IMR-90 (cell line): ENCODE measurements at regions not wholly inside any gene's neighbourhood (a gene's known extent, or its start where the extent isn't known, plus 50 kb on each side); places are given as distances from the start of the nearest gene placed in this dataset.

ENCODE experiments used
- ATAC-seq: fragments of 200-7000 bp; cut with Tn5 transposase; 2 replicates; pipeline ENCODE4 v1.9.1; 2020; ENCODE audit warnings: low read depth, mild to moderate bottlenecking, moderate library complexity
- BruUV-seq: library from RNA; stranded (reverse); fragments of 400-500 nt; replicated peaks from 2 replicates; lab custom pipeline; 2021; lab: Mats Ljungman, UMichigan
- CTCF ChIA-PET: fragments of 300-600 bp; formaldehyde crosslinking; extraction: SDS; loops from one replicate; lab custom pipeline; 2021; ENCODE audit warnings: antibody characterized with exemption; lab: Yijun Ruan, JAX
- POLR2A ChIA-PET: fragments of 300-600 bp; sonication (Branson Sonifier 250); formaldehyde crosslinking; loops from one replicate; lab custom pipeline; 2022; ENCODE audit warnings: antibody characterized with exemption; ENCODE audit not compliant: unreplicated experiment; lab: Charles Lee
- DNase-seq: peaks from one replicate; pipeline ENCODE4 v3.0.0; 2013
- H2AFZ ChIP-seq: replicated peaks from 2 replicates; pipeline ENCODE3; 2013; ENCODE audit warnings: low read length, mild to moderate bottlenecking; ENCODE audit not compliant: poor library complexity
- H2AK5ac ChIP-seq: 2 replicates; pipeline ENCODE4 v1.6.1; 2013; ENCODE audit warnings: low read depth, low read length, inconsistent platforms
- H2AK9ac ChIP-seq: replicated peaks from 2 replicates; pipeline ENCODE3; 2013; ENCODE audit warnings: mild to moderate bottlenecking, low read depth, low read length, moderate library complexity; ENCODE audit not compliant: poor library complexity
- H2BK120ac ChIP-seq: 2 replicates; pipeline ENCODE4 v1.6.1; 2013; ENCODE audit warnings: low read depth, low read length, inconsistent platforms
- H2BK15ac ChIP-seq: 3 replicates; pipeline ENCODE4 v1.6.1; 2013; ENCODE audit warnings: low read depth, low read length, inconsistent platforms
- H2BK20ac ChIP-seq: 2 replicates; pipeline ENCODE4 v1.6.1; 2013; ENCODE audit warnings: low read depth, mild to moderate bottlenecking, inconsistent platforms, low read length, moderate library complexity
- H2BK5ac ChIP-seq: 2 replicates; pipeline ENCODE4 v1.6.1; 2013; ENCODE audit warnings: mild to moderate bottlenecking, low read depth, low read length, inconsistent platforms; ENCODE audit not compliant: poor library complexity, severe bottlenecking
- H3K14ac ChIP-seq: replicated peaks from 2 replicates; pipeline ENCODE4 v1.6.1; 2013; ENCODE audit warnings: low read depth, low read length, inconsistent platforms
- H3K18ac ChIP-seq: 2 replicates; pipeline ENCODE4 v1.6.1; 2013; ENCODE audit warnings: low read depth, low read length, control low read depth
- H3K23ac ChIP-seq: 2 replicates; pipeline ENCODE4 v1.6.1; 2013; ENCODE audit warnings: low read depth, low read length, inconsistent platforms
- H3K27ac ChIP-seq: 2 replicates; pipeline ENCODE4 v1.5.1; 2013; ENCODE audit warnings: mild to moderate bottlenecking, control low read depth, low read length; ENCODE audit not compliant: insufficient read depth
- H3K27me3 ChIP-seq: 2 replicates; pipeline ENCODE4 v1.6.1; 2013; ENCODE audit warnings: low read length; ENCODE audit not compliant: control insufficient read depth, insufficient read depth
- H3K36me3 ChIP-seq: 2 replicates; pipeline ENCODE4 v1.6.1; 2013; ENCODE audit warnings: low read length, mixed read lengths; ENCODE audit not compliant: control insufficient read depth, insufficient read depth
- H3K4ac ChIP-seq: 2 replicates; pipeline ENCODE4 v1.6.1; 2013; ENCODE audit warnings: low read depth, low read length, inconsistent platforms
- H3K4me1 ChIP-seq: 2 replicates; pipeline ENCODE4 v1.6.1; 2013; ENCODE audit warnings: low read length, mixed read lengths; ENCODE audit not compliant: control insufficient read depth, insufficient read depth
- H3K4me2 ChIP-seq: 2 replicates; pipeline ENCODE4 v1.6.1; 2013; ENCODE audit warnings: low read depth, mild to moderate bottlenecking, control low read depth, low read length, moderate library complexity
- H3K4me3 ChIP-seq: 2 replicates; pipeline ENCODE4 v1.5.1; 2013; ENCODE audit warnings: low read depth, mild to moderate bottlenecking, control low read depth, low read length, moderate library complexity; ENCODE audit not compliant: insufficient read depth
- H3K56ac ChIP-seq: 2 replicates; pipeline ENCODE4 v1.6.1; 2013; ENCODE audit warnings: low read length, inconsistent platforms; ENCODE audit not compliant: insufficient read depth; ENCODE audit errors: extremely low read depth
- H3K79me1 ChIP-seq, 2 experiments: 2 replicates each; pipeline ENCODE4 v1.6.1; 2013; ENCODE audit warnings: low read length in 2 of 2, inconsistent platforms in 1 of 2, low read depth in 1 of 2
- H3K9ac ChIP-seq: 2 replicates; pipeline ENCODE4 v1.6.1; 2013; ENCODE audit warnings: low read depth, low read length, control low read depth
- H3K9me1 ChIP-seq: 2 replicates; pipeline ENCODE4 v1.6.1; 2013; ENCODE audit warnings: low read length, inconsistent platforms; ENCODE audit not compliant: insufficient read depth
- H3K9me3 ChIP-seq: 2 replicates; pipeline ENCODE4 v1.6.1; 2013; ENCODE audit warnings: low read length; ENCODE audit not compliant: control insufficient read depth, insufficient read depth
- H4K20me1 ChIP-seq: 2 replicates; pipeline ENCODE4 v1.6.1; 2013; ENCODE audit warnings: low read length, inconsistent platforms; ENCODE audit not compliant: insufficient read depth
- H4K5ac ChIP-seq: 2 replicates; pipeline ENCODE4 v1.6.1; 2013; ENCODE audit warnings: mild to moderate bottlenecking, low read depth, low read length, control low read depth
- H4K8ac ChIP-seq, 2 experiments: 2 replicates each; pipeline ENCODE4 v1.6.1; 2013; ENCODE audit warnings: low read depth in 2 of 2, low read length in 2 of 2, control low read depth in 1 of 2, inconsistent platforms in 1 of 2
- H4K91ac ChIP-seq: 2 replicates; pipeline ENCODE4 v1.6.1; 2013; ENCODE audit warnings: low read depth, low read length, inconsistent platforms; ENCODE audit not compliant: insufficient read depth
- CHD1 ChIP-seq: IDR thresholded peaks from 2 replicates; pipeline ENCODE4 v1.6.1; 2012; ENCODE audit warnings: low read depth, low read length, improper control_type of control experiment
- ELK1 ChIP-seq: fragments of 150-350 bp; IDR thresholded peaks from 2 replicates; pipeline ENCODE4 v1.6.1; 2016; ENCODE audit warnings: low read depth, mild to moderate bottlenecking, low read length, moderate library complexity, borderline replicate concordance
- NFE2L2 ChIP-seq: fragments of 150-350 bp; IDR thresholded peaks from 2 replicates; pipeline ENCODE4 v1.6.1; 2016; ENCODE audit warnings: low read depth, mild to moderate bottlenecking, low read length
- WGBS, 2 experiments: methylation state at CpG; one replicate each; pipeline versions ENCODE4 v1.1.5 to v1.1.7; 2013; ENCODE audit warnings: missing lambda C conversion rate in 2 of 2; ENCODE audit not compliant: insufficient read length in 1 of 2; ENCODE audit errors: extremely low coverage in 2 of 2; 5-methylcytosine and 5-hydroxymethylcytosine counted together
- dilution Hi-C: fragments of 300-500 bp; cut with HindIII; formaldehyde crosslinking; loops from one replicate; pipeline ENCODE4 v1.14.3; 2018; ENCODE audit warnings: low sequenced_read_pairs; ENCODE audit not compliant: unreplicated experiment
- in situ Hi-C: fragments of 300-500 bp; cut with MboI; formaldehyde crosslinking; loops from 3 replicates; pipeline ENCODE4 v1.14.3; 2019; ENCODE audit warnings: low sequenced_read_pairs, inconsistent platforms, mixed read lengths
- intact Hi-C: fragments of 100-400 bp; cut with micrococcal nuclease; formaldehyde crosslinking; loops from 2 replicates; pipeline ENCODE4 v1.10.0; 2022

GRCh38 chr3:132247211-132247610 is 70.0 kb upstream of the ACP3 start:
- Histone ChIP-seq H3K4ac (no peak overlapping the region), H4K91ac (no peak overlapping the region), H3K18ac (no peak overlapping the region), H3K9ac (no peak overlapping the region), H3K4me2 (no peak overlapping the region), H3K23ac (no peak overlapping the region), H3K4me1 (no peaks in the 10 kb centered on the region), H3K9me1 (no peaks in the 10 kb centered on the region), H4K8ac (no peak overlapping the region), H3K14ac (no peak overlapping the region), H3K27ac (no peak overlapping the region), H2BK15ac (no peak overlapping the region), H3K56ac (no peak overlapping the region), H2AK5ac (no peak overlapping the region), H4K20me1 (no peaks in the 10 kb centered on the region), H3K79me1 (no peaks in the 10 kb centered on the region), H3K9me3 (no peaks in the 10 kb centered on the region), H3K4me3 (no peak overlapping the region), H3K36me3 (no peaks in the 10 kb centered on the region), H3K27me3 (peaks cover 4% of the 10 kb centered on the region; the same call in 1 of the 2 replicates), H2AK9ac (no peak overlapping the region), H4K5ac (no peak overlapping the region), H2BK20ac (no peak overlapping the region), H2BK5ac (no peak overlapping the region), H2AFZ (no peak overlapping the region), H2BK120ac (no peak overlapping the region)
- POLR2A ChIA-PET: no interaction called here
- DNase-seq (no peak), ATAC-seq (no peak)
- no CpG with 5 or more reads among the region's 1 CpG for WGBS, 2 experiments
- intact Hi-C loops: no loop called here
- dilution Hi-C loops: no loop called here
- TF ChIP-seq ELK1: no peak
- TF ChIP-seq NFE2L2: no peak
- TF ChIP-seq CHD1: no peak
- CTCF ChIA-PET: interaction anchor here (0.6 kb wide), 1 partner anchor 241 kb away, joined by 3 read pairs; no protein-coding TSS in a partner anchor
- in situ Hi-C loops: no loop called here
- no TSS peak for BruUV-seq
